ENCODE measurements at regions not wholly inside any gene's neighbourhood (a gene's known extent, or its start where the extent isn't known, plus 50 kb on each side); places are given as distances from the start of the nearest gene placed in this dataset.
"Not testable (repeated sequence)": the region's sequence is repeated elsewhere in the genome, so short reads cannot be mapped to it uniquely, and the experiment has no call there.

GRCh38 chr12:18840997-18841396 is 103.1 kb downstream of the CAPZA3 start:
- not testable (repeated sequence) for DNase-seq (ENCODE audit: low spot score); FAIRE-seq

DNA sequence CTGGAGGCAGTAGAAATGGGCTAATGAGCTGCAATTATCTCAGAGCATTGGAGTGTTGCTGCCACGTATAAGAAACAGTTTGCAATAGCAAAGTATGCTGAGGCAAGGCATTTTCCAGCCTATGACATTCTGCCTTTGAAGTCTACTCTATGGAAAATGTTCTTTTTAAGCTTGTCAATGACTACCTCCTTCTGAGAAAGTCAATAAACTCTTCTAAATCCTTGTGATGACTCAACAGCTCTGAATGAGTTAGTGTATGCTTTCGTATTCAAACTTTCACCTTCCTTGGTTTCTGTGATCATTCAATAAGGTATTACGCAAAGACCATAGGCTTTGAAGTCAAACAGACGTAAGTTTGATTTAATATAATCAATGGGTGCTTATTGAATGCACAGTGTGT is 111.2 kb downstream of the CAPZA3 start:
- DNase-seq (ENCODE audit: low spot score) (no peak), FAIRE-seq (no peak)

GRCh38 chr12:18849761-18850160 is 111.8 kb downstream of the CAPZA3 start:
- FAIRE-seq (no peak), DNase-seq (ENCODE audit: low spot score) (no peak)

DNA sequence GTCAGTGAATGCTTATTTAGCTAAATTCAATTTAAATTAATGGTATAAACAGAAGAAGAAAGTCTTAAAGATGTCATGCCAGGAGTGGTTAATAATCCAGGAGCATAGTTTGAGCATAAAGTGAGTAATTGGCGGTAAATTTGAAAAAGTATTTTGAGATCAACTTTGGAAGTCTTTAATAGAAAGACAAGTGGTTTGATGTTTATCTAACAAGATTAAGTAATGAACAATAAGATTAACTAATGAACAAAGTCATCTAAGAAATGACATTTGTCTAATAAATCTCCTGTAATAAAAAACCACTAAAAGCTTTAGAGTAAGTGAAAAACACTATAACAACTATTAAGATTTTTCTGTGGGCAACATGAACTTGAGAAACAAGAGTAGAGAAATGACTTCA is 112.8 kb downstream of the CAPZA3 start:
- DNase-seq (ENCODE audit: low spot score) = no peak
- FAIRE-seq = no peak

DNA sequence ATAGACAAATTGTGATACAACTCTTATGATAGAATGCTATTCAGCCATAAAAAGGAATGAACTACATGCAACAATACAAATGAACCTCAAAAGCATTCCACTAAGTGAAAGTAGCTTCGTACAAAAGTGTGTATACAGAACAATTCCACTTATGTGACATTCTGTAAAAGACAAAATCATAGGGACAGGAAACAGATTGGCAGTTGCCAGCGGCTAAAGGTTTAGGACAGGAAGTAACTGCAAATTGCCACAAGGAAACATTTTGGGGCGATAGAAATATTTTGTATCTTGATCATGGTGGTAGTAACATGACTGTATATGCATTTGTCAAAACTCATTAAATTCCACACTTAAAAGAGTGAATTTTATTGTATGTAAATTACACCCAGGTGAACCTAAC is 113.4 kb downstream of the CAPZA3 start:
- FAIRE-seq (no peak), DNase-seq (ENCODE audit: low spot score) (no peak)

DNA sequence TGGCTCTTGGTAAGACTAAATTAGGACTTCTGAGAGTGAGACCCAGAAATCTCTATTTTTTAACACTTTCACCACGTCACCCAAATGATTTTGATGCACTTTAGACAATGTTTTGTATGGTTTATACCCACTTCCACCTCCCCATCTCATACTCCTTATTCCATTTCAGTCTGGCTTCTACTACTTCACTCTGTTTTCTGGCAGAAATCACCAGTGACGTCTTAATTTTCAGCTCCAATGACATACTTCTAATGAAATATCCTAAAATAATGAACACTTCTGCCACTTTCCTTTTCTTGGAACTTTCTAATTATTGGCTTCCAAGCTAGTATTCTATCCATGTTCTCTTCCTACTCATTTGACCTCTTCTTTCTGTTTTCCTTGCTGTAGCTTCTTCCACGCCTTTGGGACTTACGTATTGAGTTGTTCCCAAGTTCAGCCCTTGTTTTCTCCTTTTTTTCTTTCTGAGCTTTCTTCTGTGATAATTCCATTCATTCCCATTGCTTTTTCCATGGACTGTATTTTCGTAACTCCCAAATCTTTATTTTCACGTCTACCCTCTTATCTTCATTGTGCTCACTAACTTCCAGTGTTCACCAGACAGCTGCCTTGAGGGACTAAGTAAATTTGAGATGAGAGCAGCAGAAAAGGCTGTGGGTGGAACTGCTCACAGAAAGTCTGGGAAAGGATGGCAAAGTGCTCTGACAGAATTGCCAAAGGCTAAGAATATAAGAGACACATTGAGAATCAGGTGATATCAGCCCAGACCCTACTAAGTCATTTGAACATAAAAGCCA is 115.8 kb downstream of the CAPZA3 start:
- FAIRE-seq = no peak
- no peak for DNase-seq (ENCODE audit: low spot score)

DNA sequence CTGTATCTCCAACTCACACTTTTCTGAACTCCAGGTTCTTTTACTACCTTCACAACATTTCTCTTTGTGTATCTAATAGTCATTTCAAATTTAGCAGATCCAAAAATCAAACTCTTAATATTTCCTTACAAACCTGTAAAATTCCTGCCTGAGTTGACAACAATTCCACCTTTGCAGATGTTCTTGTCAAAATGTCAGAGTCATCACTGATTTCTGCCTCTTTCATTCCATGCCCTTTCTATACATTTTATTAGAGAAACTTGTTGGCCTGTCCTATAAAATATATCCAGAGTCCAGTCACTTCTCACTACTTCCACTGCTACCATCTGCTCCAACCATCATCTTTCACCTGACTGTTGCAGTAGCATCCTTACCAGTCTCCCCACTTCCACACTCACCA is 119.7 kb downstream of the CAPZA3 start:
- no peak for DNase-seq (ENCODE audit: low spot score)

DNA sequence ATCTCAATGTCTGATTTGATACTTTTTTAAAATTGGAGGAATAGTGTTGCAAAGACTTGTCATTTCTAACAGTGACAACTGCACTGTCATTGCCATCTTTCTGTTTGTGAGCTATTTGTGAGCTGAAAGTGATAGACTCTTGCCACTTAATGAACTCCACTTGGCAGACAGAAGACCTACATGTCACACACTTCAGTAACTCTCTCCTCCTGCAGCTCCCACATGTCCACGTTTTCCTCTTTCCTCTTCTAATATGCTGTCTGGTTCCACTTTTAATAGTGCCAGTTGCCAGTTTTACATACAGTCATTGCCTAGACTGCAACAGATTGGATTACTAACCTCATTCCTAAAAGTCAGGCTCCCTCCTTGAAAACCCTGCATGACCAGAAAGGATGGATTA is 121.5 kb downstream of the CAPZA3 start:
- FAIRE-seq (no peak), DNase-seq (ENCODE audit: low spot score) (no peak)

More for the DNA sequence above, 119.7 kb downstream of the CAPZA3 start:
- no peak for FAIRE-seq

- FAIRE-seq (no peak), DNase-seq (ENCODE audit: low spot score) (peak; percentile 5)
Observed at GRCh38 chr12:18861287-18861858, 123.5 kb downstream of the CAPZA3 start.

GRCh38 chr12:18863769-18864500 is 126.0 kb downstream of the CAPZA3 start:
- FAIRE-seq (no peak), DNase-seq (ENCODE audit: low spot score) (no peak)

- FAIRE-seq (no peak), DNase-seq (ENCODE audit: low spot score) (peak; percentile 10)
Observed at GRCh38 chr12:18864900-18865561, 127.1 kb downstream of the CAPZA3 start.

GRCh38 chr12:18868717-18869116 is 130.8 kb downstream of the CAPZA3 start:
- DNase-seq (ENCODE audit: low spot score) (no peak), FAIRE-seq (no peak)

GRCh38 chr12:18872770-18873169 is 134.9 kb downstream of the CAPZA3 start:
- FAIRE-seq (no peak), DNase-seq (ENCODE audit: low spot score) (no peak)

DNA sequence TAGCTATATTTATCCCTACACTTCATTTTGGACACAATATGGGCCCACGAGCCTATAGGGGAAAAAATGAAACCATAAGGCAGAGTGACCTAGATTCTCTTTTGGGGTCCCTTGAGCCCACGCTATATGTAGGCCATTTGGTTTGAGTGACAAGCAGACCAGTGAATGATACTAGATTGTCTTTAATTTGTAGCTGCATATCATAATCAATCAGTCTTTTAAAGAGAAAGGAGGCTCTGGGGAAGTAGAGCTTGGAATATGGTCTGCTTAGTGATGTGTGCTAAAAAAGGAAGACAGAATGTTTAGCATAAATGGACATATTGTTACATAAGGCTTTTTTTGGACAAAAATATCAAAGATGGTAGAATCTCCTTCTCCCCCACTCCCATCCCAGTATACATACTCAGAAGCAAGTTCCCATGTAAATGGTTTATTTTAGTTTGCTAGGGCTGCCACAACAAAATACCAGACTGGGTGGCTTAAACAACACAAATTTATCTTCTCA is 140.8 kb downstream of the CAPZA3 start:
- no peak for FAIRE-seq

DNA sequence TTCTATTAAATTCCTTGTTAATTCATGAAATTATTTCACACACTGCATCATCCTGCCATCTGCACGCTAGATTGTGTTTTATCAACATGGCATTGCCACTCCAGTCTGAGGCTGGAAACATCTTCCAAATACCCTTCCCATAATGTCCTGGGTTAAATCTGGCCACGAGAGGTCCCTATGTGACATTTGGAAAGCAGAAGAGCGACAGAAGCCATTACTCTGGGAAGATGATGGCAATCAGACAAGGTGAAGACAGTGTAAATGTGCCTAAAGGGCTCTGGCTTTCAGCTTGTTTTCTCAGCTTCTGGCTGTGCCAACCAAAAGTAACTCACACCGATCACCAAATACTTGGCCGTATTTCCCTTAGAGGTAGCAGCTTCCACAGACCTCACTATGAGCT is 144.8 kb downstream of the CAPZA3 start:
- DNase-seq (ENCODE audit: low spot score) = no peak
- no peak for FAIRE-seq

More for the DNA sequence above, 140.8 kb downstream of the CAPZA3 start:
- no peak for DNase-seq (ENCODE audit: low spot score)

GRCh38 chr12:18886962-18887361 is 149.0 kb downstream of the CAPZA3 start:
- FAIRE-seq = no peak
- no peak for DNase-seq (ENCODE audit: low spot score)

GRCh38 chr12:18887368-18887767 is 149.4 kb downstream of the CAPZA3 start:
- FAIRE-seq (no peak), DNase-seq (ENCODE audit: low spot score) (no peak)

DNA sequence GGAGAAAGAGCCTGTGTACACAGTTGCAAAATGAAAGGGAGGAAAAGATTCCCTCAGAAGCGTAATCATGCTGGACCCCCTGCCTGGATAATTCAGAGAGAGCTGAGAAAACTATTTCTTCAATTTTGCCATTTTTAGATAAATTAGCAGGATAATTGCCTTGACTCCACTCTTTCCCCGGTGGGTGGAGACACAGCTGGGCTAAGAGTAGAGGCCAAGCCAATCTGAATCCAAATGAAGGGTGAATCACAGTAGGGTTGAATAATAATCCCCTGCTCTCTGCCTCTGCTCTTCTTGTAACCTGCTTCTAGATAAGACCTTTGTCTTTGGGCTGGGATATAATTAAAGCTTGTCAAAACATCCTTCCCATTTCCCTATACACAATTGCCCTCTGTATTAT is 150.1 kb downstream of the CAPZA3 start:
- DNase-seq (ENCODE audit: low spot score) (no peak), FAIRE-seq (no peak)

GRCh38 chr12:18890621-18891020 is 152.7 kb downstream of the CAPZA3 start:
- not testable (repeated sequence) for DNase-seq (ENCODE audit: low spot score); FAIRE-seq

DNA sequence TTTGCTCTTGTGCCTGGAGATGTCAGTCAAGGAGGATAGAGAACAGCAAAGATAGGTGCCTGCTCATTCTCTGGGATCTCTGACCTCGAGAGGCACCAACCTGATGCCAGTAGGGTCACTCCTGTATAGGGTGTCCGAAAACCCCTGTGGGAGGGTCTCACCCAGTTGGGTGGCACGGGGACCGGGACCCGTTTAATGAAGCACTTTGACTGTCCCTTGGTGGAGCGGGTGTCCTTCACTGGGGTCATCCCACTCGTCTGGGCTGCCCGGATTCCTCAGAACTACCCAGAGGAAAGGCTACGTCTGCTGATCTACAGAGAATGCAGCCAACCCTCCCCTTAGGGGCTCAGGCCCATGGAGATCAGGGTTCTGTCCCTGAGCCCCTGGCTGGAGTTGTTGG is 157.6 kb downstream of the CAPZA3 start:
- DNase-seq (ENCODE audit: low spot score) (no peak), FAIRE-seq (no peak)

DNA sequence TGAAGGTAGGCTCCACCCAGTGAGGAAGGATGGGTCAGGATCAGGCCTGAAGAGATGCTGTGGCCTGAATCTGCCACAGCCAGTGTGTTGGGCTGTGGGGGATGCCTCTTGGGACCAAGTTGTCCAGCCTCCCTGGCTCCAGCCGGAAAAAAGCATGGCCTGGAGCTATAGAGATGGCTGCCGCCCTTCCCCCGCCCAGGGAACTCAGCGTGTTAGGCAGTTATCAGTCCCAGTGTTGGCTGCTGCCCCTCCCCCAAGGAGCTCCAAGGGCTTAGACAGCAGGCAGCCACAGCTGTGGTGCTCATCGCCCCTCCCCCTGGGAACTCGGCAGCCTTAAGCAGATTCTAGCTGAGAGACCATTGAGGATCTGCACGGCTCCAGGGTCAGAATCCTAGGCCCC is 158.0 kb downstream of the CAPZA3 start:
- DNase-seq (ENCODE audit: low spot score) (no peak), FAIRE-seq (no peak)

DNA sequence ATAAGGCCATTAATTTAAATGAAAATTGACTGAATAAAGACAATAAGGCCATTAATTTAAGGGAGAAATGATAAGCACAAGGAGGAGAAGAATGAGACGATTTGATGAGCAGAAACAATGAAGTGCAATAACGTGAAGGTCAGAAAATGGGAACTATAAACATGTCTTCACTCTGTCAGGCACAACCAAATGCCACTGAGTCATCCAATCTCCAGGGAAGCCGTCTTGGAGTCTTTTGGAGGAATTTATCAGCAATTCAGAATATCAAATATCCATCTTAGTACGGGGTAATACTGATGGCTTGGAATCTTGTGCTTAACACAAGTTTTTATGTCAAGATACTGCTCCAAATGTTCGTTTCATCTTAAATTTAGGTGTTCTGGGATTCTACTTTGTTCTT is 159.9 kb downstream of the CAPZA3 start:
- DNase-seq (ENCODE audit: low spot score) = no peak
- FAIRE-seq = no peak
